ENCODE measurements at regions not wholly inside any gene's neighbourhood (a gene's known extent, or its start where the extent isn't known, plus 50 kb on each side); places are given as distances from the start of the nearest gene placed in this dataset.

- Histone ChIP-seq H3F3A (replicated peaks; ENCODE audit: insufficient read depth) (no peaks in the 10 kb centered on the region), H3K27me3 (ENCODE audit: insufficient read depth) (no peaks in the 10 kb centered on the region), H3K79me2 (ENCODE audit: insufficient read depth) (no peaks in the 10 kb centered on the region), H3K4me3 (ENCODE audit: low read depth in 2 of 2, low read length in 1 of 2) (no peak overlapping the region), H3K27ac (ENCODE audit: low read depth in 2 of 2, low read length in 1 of 2) (no peak overlapping the region), H3K4me2 (no peak overlapping the region), H3K9me3 (no peaks in the 10 kb centered on the region), H4K20me1 (ENCODE audit: insufficient read depth) (no peaks in the 10 kb centered on the region), H3K36me3 (replicated peaks in 1 of 2; ENCODE audit: control insufficient read depth in 1 of 2, insufficient read depth in 2 of 2, low read length in 1 of 2) (no peaks in the 10 kb centered on the region), H3K9me2 (no peaks in the 10 kb centered on the region), H3K9ac (no peak overlapping the region), H3K4me1 (ENCODE audit: control insufficient read depth in 1 of 2, insufficient read depth in 2 of 2, low read depth in 1 of 2, low read length in 1 of 2) (no peaks in the 10 kb centered on the region), H2AFZ (ENCODE audit: low read depth) (no peak overlapping the region)
- POLR2A ChIA-PET, result no interaction called here
- CTCF ChIA-PET, result interaction anchor here (0.9 to 2.1 kb wide), 4 partner anchors 10 to 327 kb away, joined by 3 to 9 read pairs (median 3); no protein-coding TSS in a partner anchor
- 29% methylated on average over 3 of the region's 3 CpGs for WGBS (ENCODE audit: low lambda C conversion rate)
- DNase-seq, result no peak
- no peak for TF ChIP-seq USF2 (IDR thresholded peaks at IDR 0.05; ENCODE audit: borderline replicate concordance, low read depth, low read length)
- TF ChIP-seq REST (IDR thresholded peaks at IDR 0.05; ENCODE audit: low read depth, low read length), result no peak
- no peak for TF ChIP-seq RFX5 (IDR thresholded peaks at IDR 0.05; ENCODE audit: low read length)
- no peak for TF ChIP-seq MAX (IDR thresholded peaks at IDR 0.05; ENCODE audit: low read depth)
- no peak for TF ChIP-seq FOSL2 (IDR thresholded peaks at IDR 0.05; ENCODE audit: borderline replicate concordance, low read depth)
- TF ChIP-seq GATA2 (CRISPR knock-in tag; IDR thresholded peaks at IDR 0.05), result no peak
- TF ChIP-seq TCF12 (IDR thresholded peaks at IDR 0.05), result no peak
- no peak for TF ChIP-seq RAD21 (IDR thresholded peaks at IDR 0.05; ENCODE audit: low read length)
- no peak for TF ChIP-seq IRF3 (IDR thresholded peaks at IDR 0.05; ENCODE audit: low read depth, low read length)
- no peak for TF ChIP-seq SIN3A (IDR thresholded peaks at IDR 0.05; ENCODE audit: borderline replicate concordance, low read depth, low read length)
- no peak for TF ChIP-seq MXI1 (IDR thresholded peaks at IDR 0.05; ENCODE audit: low read depth, low read length)
- no peak for TF ChIP-seq POLR2AphosphoS5 (IDR thresholded peaks at IDR 0.05; ENCODE audit: low read depth, low read length)
- TF ChIP-seq CHD2 (IDR thresholded peaks at IDR 0.05; ENCODE audit: low read length, partially characterized antibody), result no peak
- TF ChIP-seq RXRA (IDR thresholded peaks at IDR 0.05; ENCODE audit: borderline replicate concordance, low read depth), result no peak
- TF ChIP-seq JUND (IDR thresholded peaks at IDR 0.05), result no peak
- TF ChIP-seq NFIC (IDR thresholded peaks at IDR 0.05; ENCODE audit: borderline replicate concordance), result no peak
- no peak for TF ChIP-seq MEF2A (IDR thresholded peaks at IDR 0.05; ENCODE audit: borderline replicate concordance, low read depth)
- TF ChIP-seq EZH2phosphoT487 (IDR thresholded peaks at IDR 0.05; ENCODE audit: borderline replicate concordance, low read depth), result no peak
Observed at GRCh38 chr7:24191362-24191761, 92.6 kb upstream of the NPY start.

Measured in SK-N-SH (cell line).